Natural killer cell treated with Interleukin-12 subunit alpha and Interleukin-12 subunit beta and Interleukin-15 and Interleukin-18, amount 100 ng/mL, for 72 hours (primary cell): ENCODE measurements at regions not wholly inside any gene's neighbourhood (a gene's known extent, or its start where the extent isn't known, plus 50 kb on each side); places are given as distances from the start of the nearest gene placed in this dataset.

ENCODE experiments used
- ATAC-seq, 2 donors: fragments of 150-1000 bp; cut with Tn5 transposase in 1 of 2; sonication (Bioruptor Pico), chemical (Tn5 transposase) in 1 of 2; 2 replicates each; pipeline ENCODE4 v1.10.0; 2021
- DNase-seq: peaks from one replicate; pipeline ENCODE4 v3.0.0; 2022; ENCODE audit warnings: low spot score
- H3K27ac Mint-ChIP-seq, 2 donors: 1 replicate in 1 of 2; 2 replicates in 1 of 2; pipeline ENCODE4 v1.8.0; 2022; ENCODE audit warnings: mixed read lengths in 2 of 2, mild to moderate bottlenecking in 1 of 2, moderate library complexity in 1 of 2
- H3K27me3 Mint-ChIP-seq, 2 donors: 1 replicate in 1 of 2; 2 replicates in 1 of 2; pipeline ENCODE4 v1.8.0; 2022; ENCODE audit warnings: mixed read lengths in 2 of 2
- H3K36me3 Mint-ChIP-seq: one replicate; pipeline ENCODE4 v1.8.0; 2022; ENCODE audit warnings: mixed read lengths
- H3K4me1 Mint-ChIP-seq, 2 donors: 1 replicate in 1 of 2; 2 replicates in 1 of 2; pipeline ENCODE4 v1.8.0; 2022; ENCODE audit warnings: low read depth in 2 of 2, mixed read lengths in 2 of 2, mild to moderate bottlenecking in 1 of 2
- H3K4me3 Mint-ChIP-seq: one replicate; pipeline ENCODE4 v1.8.0; 2022; ENCODE audit warnings: mixed read lengths
- H3K9me3 Mint-ChIP-seq: 2 replicates; pipeline ENCODE4 v1.8.0; 2022; ENCODE audit warnings: mixed read lengths

- ATAC-seq (no peak), DNase-seq (no peak)
- Mint-ChIP-seq H3K4me1 (no peaks in the 10 kb centered on the region), H3K4me3 (no peak overlapping the region), H3K27me3 (no peaks in the 10 kb centered on the region), H3K27ac (no peak overlapping the region), H3K36me3 (peaks cover 9% of the 10 kb centered on the region), H3K9me3 (peaks cover 21% of the 10 kb centered on the region)
These were observed 356.6 kb downstream of the VGLL3 start for GRCh38 chr3:86634361-86634760.

DNA sequence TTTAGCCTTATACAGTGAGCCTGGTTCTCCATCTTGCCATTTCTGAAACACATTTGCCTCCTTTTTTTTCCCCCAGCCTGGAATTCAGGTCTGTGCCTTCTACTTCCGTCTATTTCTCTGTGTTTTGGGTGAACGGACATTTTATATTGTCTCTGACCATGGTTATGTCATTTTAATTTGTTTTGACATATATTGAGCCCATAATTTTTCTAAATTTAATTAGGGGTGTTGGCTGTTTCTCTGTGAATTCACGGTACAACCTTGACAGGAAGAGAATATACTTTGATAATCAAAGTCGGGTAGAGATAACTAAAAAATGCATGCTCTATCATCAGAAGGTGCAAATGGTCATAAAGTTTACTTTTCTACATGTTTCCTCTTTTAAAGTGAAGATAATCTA, 361.4 kb downstream of the VGLL3 start:
- H3K9me3 Mint-ChIP-seq: peaks cover 12% of the 10 kb centered on the region
- DNase-seq: no peak
- H3K4me1 Mint-ChIP-seq: no peaks in the 10 kb centered on the region
- peaks cover 2% of the 10 kb centered on the region for H3K36me3 Mint-ChIP-seq
- no peaks in the 10 kb centered on the region for H3K27me3 Mint-ChIP-seq
- no peak overlapping the region for H3K4me3 Mint-ChIP-seq
- no peak for ATAC-seq
- no peak overlapping the region for H3K27ac Mint-ChIP-seq

DNA sequence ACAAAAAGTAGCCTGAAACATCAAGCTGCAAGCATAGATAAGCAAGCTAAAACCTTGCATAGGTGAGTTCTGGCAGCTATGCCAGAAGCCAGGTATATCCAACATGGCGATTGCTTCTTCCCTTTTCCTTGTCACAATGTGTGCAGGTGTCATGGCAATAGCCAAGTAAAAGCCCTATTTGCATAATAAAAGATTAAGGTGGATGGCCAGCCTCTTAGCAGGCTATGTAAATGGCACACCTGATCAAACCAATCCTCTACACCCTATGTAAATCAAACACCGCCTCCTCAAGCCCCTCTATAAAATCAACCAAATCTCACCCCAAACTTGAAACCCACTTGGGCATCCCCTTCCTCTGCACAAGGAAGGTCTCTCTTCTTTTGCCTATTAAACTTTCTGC, 366.8 kb downstream of the VGLL3 start:
- no peak overlapping the region for H3K4me3 Mint-ChIP-seq
- peaks cover 18% of the 10 kb centered on the region for H3K9me3 Mint-ChIP-seq
- H3K27ac Mint-ChIP-seq: no peak overlapping the region
- no peaks in the 10 kb centered on the region for H3K27me3 Mint-ChIP-seq
- H3K36me3 Mint-ChIP-seq: peaks cover 4% of the 10 kb centered on the region
- no peak for ATAC-seq
- no peak for DNase-seq
- no peaks in the 10 kb centered on the region for H3K4me1 Mint-ChIP-seq

GRCh38 chr3:86618706-86619105, 372.2 kb downstream of the VGLL3 start:
- Mint-ChIP-seq H3K4me3 (no peak overlapping the region), H3K27ac (no peak overlapping the region), H3K36me3 (peaks cover 6% of the 10 kb centered on the region), H3K4me1 (no peaks in the 10 kb centered on the region), H3K9me3 (peaks cover 18% of the 10 kb centered on the region), H3K27me3 (no peaks in the 10 kb centered on the region)
- DNase-seq (no peak), ATAC-seq (no peak)

DNA sequence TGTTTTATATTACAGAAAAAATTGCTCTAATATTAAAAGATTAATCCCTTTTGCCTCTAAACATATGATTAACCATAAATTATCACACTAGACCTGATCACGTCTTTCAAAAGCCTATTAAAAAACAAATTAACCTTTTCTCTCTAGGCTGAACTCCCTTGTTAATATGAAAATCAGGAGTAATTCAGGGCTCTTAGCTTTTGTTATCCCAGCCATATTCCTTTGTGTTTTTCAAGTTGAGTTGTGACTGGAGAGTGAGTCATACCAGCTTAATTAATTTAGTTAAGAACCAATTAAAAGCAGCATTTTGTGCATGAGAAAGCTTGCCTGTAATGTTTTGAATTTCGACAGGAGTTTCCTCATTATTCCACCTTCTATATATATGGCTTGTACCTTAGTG, 385.8 kb downstream of the VGLL3 start:
- no peak for ATAC-seq
- H3K27ac Mint-ChIP-seq: no peak overlapping the region
- no peak for DNase-seq
- no peaks in the 10 kb centered on the region for H3K27me3 Mint-ChIP-seq
- H3K4me1 Mint-ChIP-seq: no peaks in the 10 kb centered on the region
- H3K9me3 Mint-ChIP-seq: peaks cover 23% of the 10 kb centered on the region
- peaks cover 6% of the 10 kb centered on the region for H3K36me3 Mint-ChIP-seq
- H3K4me3 Mint-ChIP-seq: no peak overlapping the region

DNA sequence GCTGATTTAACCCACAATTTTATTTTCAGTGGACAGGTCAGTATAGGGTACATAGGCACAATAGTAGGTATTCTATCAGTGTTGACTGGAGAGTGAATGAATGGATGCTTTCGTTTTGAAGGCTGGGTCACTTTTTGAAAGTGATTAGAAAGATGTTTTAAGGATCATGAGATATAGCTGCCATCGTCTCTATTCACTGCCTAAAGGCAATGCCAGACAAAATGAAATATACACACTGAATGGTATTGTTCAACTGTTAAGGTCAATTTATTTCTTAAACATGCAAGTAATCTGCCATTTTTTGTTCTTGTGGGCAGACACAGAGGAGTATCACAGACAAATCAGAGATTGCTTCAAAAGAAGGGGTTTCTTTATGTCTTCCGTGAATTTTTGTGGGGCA, 395.3 kb downstream of the VGLL3 start:
- Mint-ChIP-seq H3K4me3 (no peak overlapping the region), H3K36me3 (no peaks in the 10 kb centered on the region), H3K27me3 (no peaks in the 10 kb centered on the region), H3K27ac (no peak overlapping the region), H3K4me1 (no peaks in the 10 kb centered on the region), H3K9me3 (peaks cover 12% of the 10 kb centered on the region)
- DNase-seq (no peak), ATAC-seq (no peak)

DNA sequence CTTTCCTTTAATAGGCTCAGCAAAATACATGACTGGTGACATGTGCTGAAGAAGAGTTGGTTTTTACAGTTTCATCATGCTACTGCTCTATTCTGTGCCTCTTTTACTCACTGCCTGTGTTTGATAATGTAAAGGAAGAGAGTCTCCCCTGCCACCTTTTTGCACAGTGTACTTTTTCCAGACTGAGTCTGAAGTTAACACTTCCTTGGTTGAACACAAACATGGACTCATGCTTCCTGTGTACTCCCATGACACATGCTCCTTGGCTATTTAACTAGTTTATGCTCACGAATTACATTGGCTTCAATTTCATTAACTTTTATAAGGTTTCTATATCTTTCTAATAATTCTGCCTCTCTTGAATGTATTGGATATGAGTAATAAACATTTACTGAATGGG, 396.1 kb downstream of the VGLL3 start:
- H3K27ac Mint-ChIP-seq: no peak overlapping the region
- no peaks in the 10 kb centered on the region for H3K36me3 Mint-ChIP-seq
- DNase-seq: no peak
- ATAC-seq: no peak
- H3K9me3 Mint-ChIP-seq: peaks cover 12% of the 10 kb centered on the region
- no peaks in the 10 kb centered on the region for H3K27me3 Mint-ChIP-seq
- H3K4me1 Mint-ChIP-seq: no peaks in the 10 kb centered on the region
- no peak overlapping the region for H3K4me3 Mint-ChIP-seq

DNA sequence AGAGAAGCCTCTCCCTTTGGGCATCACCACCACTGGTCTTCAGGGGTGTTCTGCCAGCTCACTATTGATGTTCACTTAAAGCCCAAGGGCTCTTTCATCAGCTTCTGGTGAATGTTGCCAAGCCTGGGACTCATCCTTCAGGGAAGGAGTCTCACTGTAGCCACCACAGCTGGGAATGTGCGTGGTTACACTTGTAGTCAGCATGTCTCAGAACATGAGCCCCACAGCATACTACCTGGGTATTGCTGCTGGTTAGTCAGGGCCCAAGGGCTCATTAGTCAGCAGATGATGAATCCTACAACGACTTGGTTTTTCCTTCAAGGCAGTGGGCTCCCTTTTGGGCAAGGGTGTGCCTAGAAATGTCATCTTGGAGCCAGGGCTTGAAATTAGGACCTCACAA, 412.9 kb downstream of the VGLL3 start:
- H3K9me3 Mint-ChIP-seq: peaks cover 19% of the 10 kb centered on the region
- H3K4me1 Mint-ChIP-seq: no peaks in the 10 kb centered on the region
- H3K36me3 Mint-ChIP-seq: peaks cover 15% of the 10 kb centered on the region
- H3K4me3 Mint-ChIP-seq: no peak overlapping the region
- ATAC-seq: no peak
- H3K27me3 Mint-ChIP-seq: no peaks in the 10 kb centered on the region
- no peak for DNase-seq
- no peak overlapping the region for H3K27ac Mint-ChIP-seq

- no peak overlapping the region for H3K27ac Mint-ChIP-seq
- H3K4me3 Mint-ChIP-seq: no peak overlapping the region
- ATAC-seq: no peak
- peaks cover 3% of the 10 kb centered on the region for H3K36me3 Mint-ChIP-seq
- no peaks in the 10 kb centered on the region for H3K4me1 Mint-ChIP-seq
- H3K9me3 Mint-ChIP-seq: peaks cover 8% of the 10 kb centered on the region
- DNase-seq: no peak
- H3K27me3 Mint-ChIP-seq: no peaks in the 10 kb centered on the region
These were observed 427.5 kb downstream of the VGLL3 start for GRCh38 chr3:86563400-86563970.

- H3K27ac Mint-ChIP-seq: no peak overlapping the region
- ATAC-seq (no peak), DNase-seq (no peak)
- H3K4me3 Mint-ChIP-seq: no peak overlapping the region
- peaks cover 7% of the 10 kb centered on the region for H3K9me3 Mint-ChIP-seq
- H3K36me3 Mint-ChIP-seq: no peaks in the 10 kb centered on the region
- no peaks in the 10 kb centered on the region for H3K27me3 Mint-ChIP-seq
- no peaks in the 10 kb centered on the region for H3K4me1 Mint-ChIP-seq
These were observed 428.9 kb downstream of the VGLL3 start for GRCh38 chr3:86562090-86562489.

DNA sequence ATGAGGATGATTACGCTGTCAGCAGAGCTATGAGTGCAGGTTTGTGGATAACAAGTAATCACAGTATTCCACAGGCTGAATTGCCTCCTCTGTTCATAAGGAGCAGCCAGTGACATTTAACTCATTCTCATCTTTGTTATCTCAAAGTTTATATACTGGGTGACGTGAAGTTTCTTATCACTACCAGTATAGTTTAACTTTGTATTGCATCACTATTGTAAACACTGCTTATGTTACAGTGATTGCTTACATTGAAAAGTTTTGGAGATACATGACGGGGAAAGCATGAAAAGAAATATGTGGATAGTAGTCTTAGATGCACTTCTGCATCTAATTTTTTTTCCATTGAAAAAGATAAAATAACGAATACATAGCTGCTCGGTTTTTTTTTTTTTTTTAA, 429.7 kb downstream of the VGLL3 start:
- ATAC-seq: no peak
- Mint-ChIP-seq H3K4me1 (no peaks in the 10 kb centered on the region), H3K36me3 (no peaks in the 10 kb centered on the region), H3K9me3 (peaks cover 7% of the 10 kb centered on the region), H3K4me3 (no peak overlapping the region), H3K27me3 (no peaks in the 10 kb centered on the region), H3K27ac (no peak overlapping the region)
- no peak for DNase-seq

- no peaks in the 10 kb centered on the region for H3K36me3 Mint-ChIP-seq
- no peaks in the 10 kb centered on the region for H3K27me3 Mint-ChIP-seq
- ATAC-seq (no peak), DNase-seq (no peak)
- no peaks in the 10 kb centered on the region for H3K4me1 Mint-ChIP-seq
- peaks cover 7% of the 10 kb centered on the region for H3K9me3 Mint-ChIP-seq
- no peak overlapping the region for H3K4me3 Mint-ChIP-seq
- H3K27ac Mint-ChIP-seq: no peak overlapping the region
These were observed 436.6 kb downstream of the VGLL3 start for GRCh38 chr3:86554383-86554782.

DNA sequence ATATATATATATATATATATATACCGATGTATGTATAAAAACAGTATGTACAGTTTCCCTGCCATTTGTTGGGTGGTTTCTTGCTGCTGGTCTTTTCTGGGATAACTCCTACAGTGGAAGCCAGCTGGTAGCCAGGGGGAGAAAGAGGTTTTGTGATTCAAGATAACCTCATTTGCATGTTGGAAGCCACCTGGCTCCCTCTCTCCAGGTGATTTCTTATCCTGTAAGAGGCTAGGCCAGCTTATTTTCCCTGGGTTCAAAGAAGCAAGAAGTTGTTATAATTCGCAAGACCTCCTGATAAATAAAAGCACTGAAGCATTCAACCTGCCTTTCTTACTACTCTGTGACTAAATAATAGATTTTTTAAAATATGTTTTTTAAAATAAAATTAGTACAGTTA, 443.3 kb downstream of the VGLL3 start:
- peaks cover 7% of the 10 kb centered on the region for H3K9me3 Mint-ChIP-seq
- no peaks in the 10 kb centered on the region for H3K4me1 Mint-ChIP-seq
- H3K4me3 Mint-ChIP-seq: no peak overlapping the region
- DNase-seq (no peak), ATAC-seq (no peak)
- no peak overlapping the region for H3K27ac Mint-ChIP-seq
- no peaks in the 10 kb centered on the region for H3K36me3 Mint-ChIP-seq
- H3K27me3 Mint-ChIP-seq: no peaks in the 10 kb centered on the region

DNA sequence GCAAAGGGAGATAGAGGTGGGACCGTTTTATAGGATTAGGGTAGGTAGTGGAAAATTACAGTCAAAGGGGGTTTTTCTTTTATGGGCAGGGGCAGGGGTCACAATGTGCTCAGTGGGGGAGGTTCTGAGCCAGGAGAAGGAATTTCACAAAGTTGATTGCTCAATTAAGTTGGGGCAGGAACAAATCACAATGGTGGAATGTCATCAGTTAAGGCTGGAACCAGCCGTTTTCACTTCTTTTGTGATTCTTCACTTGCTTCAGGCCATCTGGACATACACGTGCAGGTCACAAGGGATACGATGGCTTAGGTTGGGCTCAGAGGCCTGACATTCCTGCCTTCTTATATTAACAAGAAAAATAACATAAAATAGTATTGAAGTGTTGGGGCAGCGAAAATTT, 453.8 kb downstream of the VGLL3 start:
- H3K9me3 Mint-ChIP-seq: peaks cover 10% of the 10 kb centered on the region
- ATAC-seq: no peak
- no peaks in the 10 kb centered on the region for H3K27me3 Mint-ChIP-seq
- DNase-seq: no peak
- no peak overlapping the region for H3K27ac Mint-ChIP-seq
- H3K36me3 Mint-ChIP-seq: peaks cover 5% of the 10 kb centered on the region
- H3K4me1 Mint-ChIP-seq: no peaks in the 10 kb centered on the region
- no peak overlapping the region for H3K4me3 Mint-ChIP-seq

- ATAC-seq (no peak), DNase-seq (no peak)
- H3K4me3 Mint-ChIP-seq: no peak overlapping the region
- H3K27ac Mint-ChIP-seq: no peak overlapping the region
- H3K9me3 Mint-ChIP-seq: peaks cover 23% of the 10 kb centered on the region
- no peaks in the 10 kb centered on the region for H3K4me1 Mint-ChIP-seq
- H3K36me3 Mint-ChIP-seq: no peaks in the 10 kb centered on the region
- H3K27me3 Mint-ChIP-seq: no peaks in the 10 kb centered on the region
These were observed 471.1 kb downstream of the VGLL3 start for GRCh38 chr3:86519819-86520218.
